ENCODE measurements at regions not wholly inside any gene's neighbourhood (a gene's known extent, or its start where the extent isn't known, plus 50 kb on each side); places are given as distances from the start of the nearest gene placed in this dataset.

DNA sequence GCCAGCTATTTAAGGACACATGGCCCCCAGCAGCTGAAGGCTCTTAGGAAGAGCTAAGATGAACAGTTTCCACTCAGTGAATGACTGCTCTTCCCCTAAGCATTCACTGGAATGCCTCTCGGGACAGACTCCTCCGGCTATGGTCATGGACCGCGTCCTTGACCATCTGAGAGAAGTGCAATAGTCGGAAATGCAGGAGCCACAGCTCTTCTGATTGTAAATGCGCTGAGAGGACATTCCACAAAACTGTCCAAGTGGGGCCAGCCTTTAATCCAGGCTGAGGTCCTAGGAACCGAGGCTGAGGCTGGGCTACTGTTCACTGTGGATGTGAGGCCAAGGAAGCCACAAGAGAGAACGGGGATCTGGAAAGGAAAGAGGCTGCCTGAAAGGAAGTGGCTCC, 162.0 kb upstream of the TMEM72 start:
- no peak overlapping the region for H3K27ac ChIP-seq (ENCODE audit: extremely low read depth, low read depth, low read length)
- WGBS (ENCODE audit: insufficient coverage, low coverage, missing lambda C conversion rate), result under 1% methylated on average over 8 of the region's 8 CpGs
- DNase-seq (ENCODE audit: extremely low read depth in 1 of 4, low spot score in 3 of 4), result no peak
- H3K36me3 ChIP-seq (ENCODE audit: control insufficient read depth, insufficient read depth, low read length), result no peaks in the 10 kb centered on the region
- BruUV-seq (replicated peaks), result no TSS peak
- H3K4me3 ChIP-seq, result no peak overlapping the region
- no peak for FAIRE-seq
- H3K9ac ChIP-seq (ENCODE audit: insufficient read depth in 1 of 2, low read depth in 2 of 2, low read length in 2 of 2), result no peak overlapping the region
- 0 out of 5 replicates have a peak, but pooled peaks cover 0 to 4% of the 10 kb centered on the region in 2 experiments for H3K27me3 ChIP-seq (ENCODE audit: control insufficient read depth in 2 of 2, insufficient read depth in 2 of 2, low read length in 2 of 2)
- TF ChIP-seq ZKSCAN3 (CRISPR knock-in tag; IDR thresholded peaks at IDR 0.05), result no peak
- TF ChIP-seq, protein P1, sequence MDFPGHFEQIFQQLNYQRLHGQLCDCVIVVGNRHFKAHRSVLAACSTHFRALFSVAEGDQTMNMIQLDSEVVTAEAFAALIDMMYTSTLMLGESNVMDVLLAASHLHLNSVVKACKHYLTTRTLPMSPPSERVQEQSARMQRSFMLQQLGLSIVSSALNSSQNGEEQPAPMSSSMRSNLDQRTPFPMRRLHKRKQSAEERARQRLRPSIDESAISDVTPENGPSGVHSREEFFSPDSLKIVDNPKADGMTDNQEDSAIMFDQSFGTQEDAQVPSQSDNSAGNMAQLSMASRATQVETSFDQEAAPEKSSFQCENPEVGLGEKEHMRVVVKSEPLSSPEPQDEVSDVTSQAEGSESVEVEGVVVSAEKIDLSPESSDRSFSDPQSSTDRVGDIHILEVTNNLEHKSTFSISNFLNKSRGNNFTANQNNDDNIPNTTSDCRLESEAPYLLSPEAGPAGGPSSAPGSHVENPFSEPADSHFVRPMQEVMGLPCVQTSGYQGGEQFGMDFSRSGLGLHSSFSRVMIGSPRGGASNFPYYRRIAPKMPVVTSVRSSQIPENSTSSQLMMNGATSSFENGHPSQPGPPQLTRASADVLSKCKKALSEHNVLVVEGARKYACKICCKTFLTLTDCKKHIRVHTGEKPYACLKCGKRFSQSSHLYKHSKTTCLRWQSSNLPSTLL (IDR thresholded peaks at IDR 0.05), result no peak
- H2AFZ ChIP-seq (ENCODE audit: low read depth, low read length), result no peak overlapping the region
- in situ Hi-C loops (cut with MboI) (no loop called here), intact Hi-C loops (cut with micrococcal nuclease) (no loop called here)
- no peaks in the 10 kb centered on the region for H3K9me1 ChIP-seq (ENCODE audit: control insufficient read depth, insufficient read depth, low read length)
- no peaks in the 10 kb centered on the region for H3K79me2 ChIP-seq (ENCODE audit: control insufficient read depth, insufficient read depth, low read length)
- H3K4me1 ChIP-seq (replicated peaks in 1 of 2; ENCODE audit: control insufficient read depth in 2 of 2, insufficient read depth in 2 of 2, low read length in 2 of 2), result no peaks in the 10 kb centered on the region
- no peaks in the 10 kb centered on the region for H4K20me1 ChIP-seq (replicated peaks; ENCODE audit: control insufficient read depth, insufficient read depth, low read length)
- no peaks in the 10 kb centered on the region for H3K9me3 ChIP-seq (replicated peaks; ENCODE audit: control insufficient read depth, insufficient read depth, low read depth, low read length)
- H3K4me2 ChIP-seq (ENCODE audit: insufficient read depth, low read length), result no peak overlapping the region
- ATAC-seq, result no peak
- ChIA-PET POLR2A (interaction anchor here (0.6 kb wide), 1 partner anchor 539 kb away, joined by 3 read pairs; no protein-coding TSS in a partner anchor), CTCF (ENCODE audit: low intra/inter-chr PET ratio) (no interaction called here)

Data from K562 (cell line).